ENCODE measurements at regions not wholly inside any gene's neighbourhood (a gene's known extent, or its start where the extent isn't known, plus 50 kb on each side); places are given as distances from the start of the nearest gene placed in this dataset.

DNA sequence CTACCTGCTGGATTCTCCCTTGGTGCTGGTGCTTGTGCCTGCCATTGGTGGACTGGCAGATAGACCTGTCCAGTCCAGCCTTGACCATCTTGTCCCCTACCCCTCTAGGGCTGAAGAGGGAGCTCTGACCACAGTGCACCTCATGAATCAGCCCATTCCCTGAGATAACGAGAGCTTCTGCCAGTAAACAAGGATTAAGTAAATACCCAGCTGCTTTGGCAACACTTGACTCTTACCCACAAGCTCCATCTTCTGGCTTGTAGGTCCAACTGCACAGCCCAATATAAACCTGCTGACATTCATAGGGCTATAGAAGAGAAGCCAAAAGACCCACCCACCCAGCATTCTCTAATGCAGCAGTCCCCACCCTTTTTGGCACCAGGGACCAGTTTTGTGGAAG lies 186.4 kb downstream of the PIK3C3 start:
- Histone ChIP-seq H4K20me1 (replicated peaks; ENCODE audit: control insufficient read depth, insufficient read depth, low read length) (no peaks in the 10 kb centered on the region), H3K4me3 (no peak overlapping the region), H3K4me2 (ENCODE audit: insufficient read depth, low read length) (no peak overlapping the region), H3K27ac (ENCODE audit: extremely low read depth, low read depth, low read length) (no peak overlapping the region), H3K79me2 (ENCODE audit: control insufficient read depth, insufficient read depth, low read length) (no peaks in the 10 kb centered on the region), H3K36me3 (ENCODE audit: control insufficient read depth, insufficient read depth, low read length) (no peaks in the 10 kb centered on the region), H3K27me3 (ENCODE audit: control insufficient read depth in 2 of 2, insufficient read depth in 2 of 2, low read length in 2 of 2) (no peaks in the 10 kb centered on the region), H3K4me1 (replicated peaks in 1 of 2; ENCODE audit: control insufficient read depth in 2 of 2, insufficient read depth in 2 of 2, low read length in 2 of 2) (no peaks in the 10 kb centered on the region), H3K9me1 (ENCODE audit: control insufficient read depth, insufficient read depth, low read length) (no peaks in the 10 kb centered on the region), H3K9ac (ENCODE audit: insufficient read depth in 1 of 2, low read depth in 2 of 2, low read length in 2 of 2) (no peak overlapping the region), H2AFZ (ENCODE audit: low read depth, low read length) (no peak overlapping the region), H3K9me3 (replicated peaks; ENCODE audit: control insufficient read depth, insufficient read depth, low read depth, low read length) (no peaks in the 10 kb centered on the region)
- no peak for DNase-seq (ENCODE audit: extremely low read depth in 1 of 4, low spot score in 3 of 4)
- no peak for ATAC-seq
- in situ Hi-C loops (cut with MboI) (no loop called here), intact Hi-C loops (cut with micrococcal nuclease) (no loop called here)
- WGBS (ENCODE audit: insufficient coverage, low coverage, missing lambda C conversion rate), result 0% methylated on average over 1 of the region's 1 CpG
- no TSS peak for BruUV-seq (replicated peaks)
- ChIA-PET POLR2A (no interaction called here), CTCF (ENCODE audit: low intra/inter-chr PET ratio) (no interaction called here)
- TF ChIP-seq MTA2 (IDR thresholded peaks at IDR 0.05; ENCODE audit: low read depth) (no peak), SRSF9 (IDR thresholded peaks at IDR 0.05; ENCODE audit: borderline replicate concordance, low read depth, low read length) (no peak), HNRNPL (IDR thresholded peaks at IDR 0.05; ENCODE audit: low read depth, low read length) (no peak), RFX1 (IDR thresholded peaks at IDR 0.05) (no peak), ZBTB5 (IDR thresholded peaks at IDR 0.05) (no peak), ZBTB8A (IDR thresholded peaks at IDR 0.05; ENCODE audit: partially characterized antibody) (no peak), BRF1 (IDR thresholded peaks at IDR 0.05; ENCODE audit: borderline replicate concordance, extremely low read depth, insufficient read length) (no peak), CTBP1 (IDR thresholded peaks at IDR 0.05; ENCODE audit: borderline replicate concordance) (no peak)
- FAIRE-seq, result no peak
